WTC11 (cell line): ENCODE measurements at regions not wholly inside any gene's neighbourhood (a gene's known extent, or its start where the extent isn't known, plus 50 kb on each side); places are given as distances from the start of the nearest gene placed in this dataset.

Experiments
- ATAC-seq: fragments of 200-7000 bp; cut with Tn5 transposase; 2 replicates; pipeline ENCODE4 v1.10.0; 2021; ENCODE audit warnings: mild to moderate bottlenecking, moderate library complexity
- CTCF ChIA-PET: fragments of 300-600 bp; sonication (Branson Sonifier 250); formaldehyde crosslinking; loops from one replicate; lab custom pipeline; 2021; ENCODE audit warnings: antibody characterized with exemption; lab: Charles Lee
- POLR2A ChIA-PET: fragments of 350-600 bp; sonication (Branson Sonifier 250); formaldehyde crosslinking; loops from one replicate; lab custom pipeline; 2021; ENCODE audit warnings: antibody characterized with exemption; lab: Charles Lee
- DNase-seq: peaks from one replicate; pipeline ENCODE4 v3.0.0; 2021; ENCODE audit warnings: low spot score
- H3K27ac Mint-ChIP-seq: 2 replicates; pipeline ENCODE4 v1.8.0; 2021; ENCODE audit warnings: mixed read lengths
- H3K27me3 Mint-ChIP-seq: 2 replicates; pipeline ENCODE4 v1.8.0; 2021; ENCODE audit warnings: low read depth, mild to moderate bottlenecking, moderate library complexity, mixed read lengths
- H3K36me3 Mint-ChIP-seq: 2 replicates; pipeline ENCODE4 v1.8.0; 2021; ENCODE audit warnings: mixed read lengths
- H3K4me1 Mint-ChIP-seq: 2 replicates; pipeline ENCODE4 v1.8.0; 2022; ENCODE audit warnings: mixed read lengths
- H3K4me3 Mint-ChIP-seq: 2 replicates; pipeline ENCODE4 v1.8.0; 2021; ENCODE audit warnings: mild to moderate bottlenecking, moderate library complexity, mixed read lengths
- H3K9me3 Mint-ChIP-seq: 2 replicates; pipeline ENCODE4 v1.8.0; 2021; ENCODE audit warnings: mixed read lengths
- ATF1 ChIP-seq: sonication (generic); formaldehyde crosslinking; IDR thresholded peaks from 2 replicates; pipeline ENCODE4 v1.8.1; 2023; ENCODE audit warnings: mild to moderate bottlenecking, moderate library complexity, missing genetic modification reagents
- ELF4 ChIP-seq: sonication (generic); formaldehyde crosslinking; IDR thresholded peaks from 2 replicates; pipeline ENCODE4 v1.8.1; 2022; ENCODE audit warnings: low read depth, mild to moderate bottlenecking, moderate library complexity, missing genetic modification reagents
- ETV6 ChIP-seq: sonication (generic); formaldehyde crosslinking; IDR thresholded peaks from 2 replicates; pipeline ENCODE4 v1.8.1; 2022; ENCODE audit warnings: mild to moderate bottlenecking, missing genetic modification reagents
- FOXJ3 ChIP-seq: sonication (generic); formaldehyde crosslinking; IDR thresholded peaks from 2 replicates; pipeline ENCODE4 v1.9.0; 2021; ENCODE audit warnings: missing genetic modification reagents, mild to moderate bottlenecking, borderline replicate concordance
- FOXK1 ChIP-seq: sonication (generic); formaldehyde crosslinking; IDR thresholded peaks from 2 replicates; pipeline ENCODE4 v1.8.0; 2022; ENCODE audit warnings: mild to moderate bottlenecking, moderate library complexity, missing genetic modification reagents
- HMGA2 ChIP-seq: fragments of 250-450 bp; sonication (Bioruptor Pico); IDR thresholded peaks from 2 replicates; pipeline ENCODE4 v1.4.0; 2021; ENCODE audit warnings: mild to moderate bottlenecking, moderate library complexity
- JAZF1 ChIP-seq: fragments of 250-450 bp; sonication (Bioruptor Pico); IDR thresholded peaks from 2 replicates; pipeline ENCODE4 v1.9.0; 2021; ENCODE audit warnings: moderate library complexity, mild to moderate bottlenecking, inconsistent platforms
- NFATC4 ChIP-seq: fragments of 250-450 bp; sonication (Bioruptor Pico); IDR thresholded peaks from 2 replicates; pipeline ENCODE4 v1.9.0; 2021; ENCODE audit warnings: mild to moderate bottlenecking
- OVOL2 ChIP-seq: fragments of 250-450 bp; sonication (Bioruptor Pico); IDR thresholded peaks from 2 replicates; pipeline ENCODE4 v1.9.0; 2021; ENCODE audit warnings: mild to moderate bottlenecking, borderline replicate concordance
- RORB ChIP-seq: fragments of 250-450 bp; sonication (Bioruptor Pico); IDR thresholded peaks from 2 replicates; pipeline ENCODE4 v1.9.0; 2021; ENCODE audit warnings: mild to moderate bottlenecking
- SMAD4 ChIP-seq: sonication (generic); formaldehyde crosslinking; IDR thresholded peaks from 2 replicates; pipeline ENCODE4 v1.8.0; 2022; ENCODE audit warnings: mild to moderate bottlenecking, missing genetic modification reagents
- SOX15 ChIP-seq: fragments of 250-450 bp; sonication (Bioruptor Pico); IDR thresholded peaks from 2 replicates; pipeline ENCODE4 v1.9.0; 2021; ENCODE audit warnings: mild to moderate bottlenecking
- TEAD1 ChIP-seq: sonication (generic); formaldehyde crosslinking; IDR thresholded peaks from 2 replicates; pipeline ENCODE4 v1.8.0; 2022; ENCODE audit warnings: mild to moderate bottlenecking, missing genetic modification reagents
- ZNF138 ChIP-seq: sonication (generic); formaldehyde crosslinking; conservative IDR thresholded peaks from 2 replicates; pipeline ENCODE4 v1.8.1; 2022; ENCODE audit warnings: mild to moderate bottlenecking, moderate library complexity, missing genetic modification reagents
- ZNF263 ChIP-seq: sonication (generic); formaldehyde crosslinking; IDR thresholded peaks from 2 replicates; pipeline ENCODE4 v1.8.1; 2022; ENCODE audit warnings: low read depth, mild to moderate bottlenecking, moderate library complexity, missing genetic modification reagents
- ZNF423 ChIP-seq: fragments of 250-450 bp; sonication (Bioruptor Pico); IDR thresholded peaks from 2 replicates; pipeline ENCODE4 v2.1.2; 2022; ENCODE audit warnings: mild to moderate bottlenecking, moderate library complexity
- TF ChIP-seq, protein P1 (sequence below): sonication (generic); formaldehyde crosslinking; IDR thresholded peaks from 2 replicates; pipeline ENCODE4 v1.8.0; 2023; ENCODE audit warnings: missing genetic modification reagents, mild to moderate bottlenecking, borderline replicate concordance
- TF ChIP-seq, protein P2 (sequence below): sonication (generic); formaldehyde crosslinking; conservative IDR thresholded peaks from 2 replicates; pipeline ENCODE4 v1.8.1; 2022; ENCODE audit warnings: mild to moderate bottlenecking, missing genetic modification reagents
- TF ChIP-seq, protein P3 (sequence below): sonication (generic); formaldehyde crosslinking; IDR thresholded peaks from 2 replicates; pipeline ENCODE4 v1.8.1; 2022; ENCODE audit warnings: mild to moderate bottlenecking, missing genetic modification reagents, moderate library complexity, borderline replicate concordance
- TF ChIP-seq, protein P4 (sequence below): sonication (generic); formaldehyde crosslinking; IDR thresholded peaks from 2 replicates; pipeline ENCODE4 v1.8.1; 2023; ENCODE audit warnings: mild to moderate bottlenecking, missing genetic modification reagents, moderate library complexity
- TF ChIP-seq, protein P5 (sequence below): sonication (generic); formaldehyde crosslinking; IDR thresholded peaks from 2 replicates; pipeline ENCODE4 v1.8.0; 2022; ENCODE audit warnings: mild to moderate bottlenecking, missing genetic modification reagents
- TF ChIP-seq, protein P6 (sequence below): sonication (generic); formaldehyde crosslinking; IDR thresholded peaks from 2 replicates; pipeline ENCODE4 v1.8.0; 2022; ENCODE audit warnings: mild to moderate bottlenecking, missing genetic modification reagents
- TF ChIP-seq, protein P7 (sequence below): sonication (generic); formaldehyde crosslinking; IDR thresholded peaks from 2 replicates; pipeline ENCODE4 v1.8.1; 2022; ENCODE audit warnings: mild to moderate bottlenecking, moderate library complexity, missing genetic modification reagents

DNA sequence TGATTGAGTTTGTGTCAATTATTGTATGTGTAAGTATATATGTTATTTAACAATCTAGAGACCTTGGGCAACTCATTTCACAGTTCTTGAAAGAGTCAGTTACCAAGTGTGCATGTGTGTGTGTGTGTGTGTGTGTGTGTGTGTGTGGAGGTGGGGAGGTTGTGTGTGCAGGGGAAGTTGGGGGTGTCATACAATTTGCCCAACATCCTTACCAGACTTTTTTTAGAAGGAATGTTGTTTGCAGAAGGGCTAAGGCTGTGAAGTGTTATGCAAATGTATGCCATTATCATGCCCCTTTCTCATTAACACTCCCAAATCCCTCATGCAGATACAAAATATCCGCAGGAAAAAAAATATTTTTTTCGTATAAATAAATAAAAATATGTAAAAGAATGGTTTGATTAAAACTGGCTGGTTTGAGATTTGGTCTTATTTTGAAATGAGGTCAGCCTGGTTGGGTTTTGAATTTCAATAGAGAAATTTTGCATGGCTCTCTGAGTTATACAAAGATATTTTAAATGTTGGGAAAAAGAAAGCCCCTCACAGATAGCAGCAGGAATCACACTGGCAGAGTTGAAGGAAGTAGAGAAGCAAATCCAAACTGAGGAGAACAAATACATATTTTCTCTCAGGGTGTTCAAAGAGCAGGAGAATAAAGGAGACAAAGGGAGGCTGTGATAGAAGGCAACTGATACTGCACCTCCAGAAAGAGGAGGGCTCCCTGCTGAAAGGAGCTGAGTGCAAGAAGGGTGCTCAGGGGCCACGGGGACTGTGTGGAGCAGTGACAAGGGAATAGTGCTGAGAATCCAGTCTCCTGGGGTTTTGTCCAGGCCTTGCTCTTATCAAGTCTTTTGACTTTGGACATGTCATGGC is 1365.5 kb upstream of the CELF4 start:
- H3K4me1 Mint-ChIP-seq: peaks cover 51% of the 10 kb centered on the region
- peak; percentile 85 for ATAC-seq
- CTCF ChIA-PET: no interaction called here
- peak overlapping the region; percentile 75 for H3K27ac Mint-ChIP-seq
- no peak for DNase-seq
- H3K9me3 Mint-ChIP-seq: peaks cover 13% of the 10 kb centered on the region; the same call in 1 of the 2 replicates
- H3K36me3 Mint-ChIP-seq: peaks cover 3% of the 10 kb centered on the region; the same call in 1 of the 2 replicates
- POLR2A ChIA-PET: no interaction called here
- TF ChIP-seq TEAD1 (CRISPR knock-in tag) (no peak), ZNF423 (peak; percentile 60; the same call in 1 of the 2 replicates)
- no peak overlapping the region for H3K4me3 Mint-ChIP-seq
- H3K27me3 Mint-ChIP-seq: no peaks in the 10 kb centered on the region

DNA sequence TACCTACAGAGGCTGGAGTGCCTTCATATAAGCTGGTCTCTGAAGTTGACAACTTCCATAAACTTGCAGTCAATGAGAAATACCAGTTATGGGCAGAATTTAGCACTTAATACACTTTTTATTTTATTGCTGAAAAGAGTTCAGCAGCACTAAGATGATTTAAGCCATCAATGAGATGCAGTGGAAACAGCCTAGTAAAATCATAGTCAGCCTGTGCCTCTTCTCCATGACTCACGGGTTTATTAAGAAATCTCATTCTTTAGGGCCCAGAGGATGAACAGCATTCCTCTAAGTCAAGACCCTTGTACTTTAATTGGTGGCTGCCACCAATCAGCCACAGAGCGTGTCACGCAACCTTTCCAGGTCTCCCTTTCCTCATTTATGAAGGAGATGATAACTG is 1357.9 kb upstream of the CELF4 start:
- ChIA-PET POLR2A (no interaction called here), CTCF (no interaction called here)
- no peak overlapping the region for H3K27ac Mint-ChIP-seq
- no peak overlapping the region for H3K4me3 Mint-ChIP-seq
- H3K4me1 Mint-ChIP-seq: peaks cover 16% of the 10 kb centered on the region
- H3K36me3 Mint-ChIP-seq: peaks cover 3% of the 10 kb centered on the region; the same call in 1 of the 2 replicates
- ATAC-seq: no peak
- no peak for DNase-seq
- H3K9me3 Mint-ChIP-seq: peaks cover 15% of the 10 kb centered on the region
- no peaks in the 10 kb centered on the region for H3K27me3 Mint-ChIP-seq
- TF ChIP-seq ZNF138 (CRISPR knock-in tag) (no peak), HMGA2 (CRISPR knock-in tag) (no peak), ELF4 (CRISPR knock-in tag) (no peak), NFATC4 (no peak), JAZF1 (CRISPR knock-in tag) (no peak), RORB (no peak), ZNF263 (CRISPR knock-in tag) (no peak), SOX15 (CRISPR knock-in tag) (no peak), ATF1 (CRISPR knock-in tag) (no peak), FOXK1 (no peak), ZNF423 (no peak)
- TF ChIP-seq, protein P1, sequence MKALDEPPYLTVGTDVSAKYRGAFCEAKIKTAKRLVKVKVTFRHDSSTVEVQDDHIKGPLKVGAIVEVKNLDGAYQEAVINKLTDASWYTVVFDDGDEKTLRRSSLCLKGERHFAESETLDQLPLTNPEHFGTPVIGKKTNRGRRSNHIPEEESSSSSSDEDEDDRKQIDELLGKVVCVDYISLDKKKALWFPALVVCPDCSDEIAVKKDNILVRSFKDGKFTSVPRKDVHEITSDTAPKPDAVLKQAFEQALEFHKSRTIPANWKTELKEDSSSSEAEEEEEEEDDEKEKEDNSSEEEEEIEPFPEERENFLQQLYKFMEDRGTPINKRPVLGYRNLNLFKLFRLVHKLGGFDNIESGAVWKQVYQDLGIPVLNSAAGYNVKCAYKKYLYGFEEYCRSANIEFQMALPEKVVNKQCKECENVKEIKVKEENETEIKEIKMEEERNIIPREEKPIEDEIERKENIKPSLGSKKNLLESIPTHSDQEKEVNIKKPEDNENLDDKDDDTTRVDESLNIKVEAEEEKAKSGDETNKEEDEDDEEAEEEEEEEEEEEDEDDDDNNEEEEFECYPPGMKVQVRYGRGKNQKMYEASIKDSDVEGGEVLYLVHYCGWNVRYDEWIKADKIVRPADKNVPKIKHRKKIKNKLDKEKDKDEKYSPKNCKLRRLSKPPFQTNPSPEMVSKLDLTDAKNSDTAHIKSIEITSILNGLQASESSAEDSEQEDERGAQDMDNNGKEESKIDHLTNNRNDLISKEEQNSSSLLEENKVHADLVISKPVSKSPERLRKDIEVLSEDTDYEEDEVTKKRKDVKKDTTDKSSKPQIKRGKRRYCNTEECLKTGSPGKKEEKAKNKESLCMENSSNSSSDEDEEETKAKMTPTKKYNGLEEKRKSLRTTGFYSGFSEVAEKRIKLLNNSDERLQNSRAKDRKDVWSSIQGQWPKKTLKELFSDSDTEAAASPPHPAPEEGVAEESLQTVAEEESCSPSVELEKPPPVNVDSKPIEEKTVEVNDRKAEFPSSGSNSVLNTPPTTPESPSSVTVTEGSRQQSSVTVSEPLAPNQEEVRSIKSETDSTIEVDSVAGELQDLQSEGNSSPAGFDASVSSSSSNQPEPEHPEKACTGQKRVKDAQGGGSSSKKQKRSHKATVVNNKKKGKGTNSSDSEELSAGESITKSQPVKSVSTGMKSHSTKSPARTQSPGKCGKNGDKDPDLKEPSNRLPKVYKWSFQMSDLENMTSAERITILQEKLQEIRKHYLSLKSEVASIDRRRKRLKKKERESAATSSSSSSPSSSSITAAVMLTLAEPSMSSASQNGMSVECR: no peak
- TF ChIP-seq, protein P2, sequence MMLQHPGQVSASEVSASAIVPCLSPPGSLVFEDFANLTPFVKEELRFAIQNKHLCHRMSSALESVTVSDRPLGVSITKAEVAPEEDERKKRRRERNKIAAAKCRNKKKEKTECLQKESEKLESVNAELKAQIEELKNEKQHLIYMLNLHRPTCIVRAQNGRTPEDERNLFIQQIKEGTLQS (CRISPR knock-in tag): no peak

DNA sequence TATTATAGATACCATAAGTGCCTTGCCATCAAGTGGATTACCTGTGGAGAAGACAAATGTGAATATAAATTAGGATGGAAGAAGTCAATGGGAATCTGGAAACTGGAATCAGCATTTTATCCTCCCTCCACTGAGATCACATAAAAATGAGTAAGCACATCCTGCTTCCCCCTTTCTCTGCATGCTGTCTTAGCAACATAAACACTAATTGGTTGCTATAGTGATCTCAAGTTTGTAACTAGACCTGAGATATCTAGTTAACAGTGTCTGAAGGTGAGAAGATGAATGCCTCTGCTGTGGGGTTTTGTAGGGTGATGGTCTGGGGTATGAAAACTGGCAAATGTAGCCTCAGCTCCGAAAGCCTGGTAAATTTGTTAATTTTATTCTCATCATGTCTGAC is 1357.5 kb upstream of the CELF4 start:
- Mint-ChIP-seq H3K27me3 (no peaks in the 10 kb centered on the region), H3K4me3 (no peak overlapping the region), H3K4me1 (peaks cover 16% of the 10 kb centered on the region), H3K36me3 (peaks cover 3% of the 10 kb centered on the region; the same call in 1 of the 2 replicates), H3K27ac (no peak overlapping the region), H3K9me3 (peaks cover 19% of the 10 kb centered on the region)
- ATAC-seq (peak; percentile 53), DNase-seq (no peak)
- ChIA-PET POLR2A (no interaction called here), CTCF (no interaction called here)
- TF ChIP-seq, protein P3, sequence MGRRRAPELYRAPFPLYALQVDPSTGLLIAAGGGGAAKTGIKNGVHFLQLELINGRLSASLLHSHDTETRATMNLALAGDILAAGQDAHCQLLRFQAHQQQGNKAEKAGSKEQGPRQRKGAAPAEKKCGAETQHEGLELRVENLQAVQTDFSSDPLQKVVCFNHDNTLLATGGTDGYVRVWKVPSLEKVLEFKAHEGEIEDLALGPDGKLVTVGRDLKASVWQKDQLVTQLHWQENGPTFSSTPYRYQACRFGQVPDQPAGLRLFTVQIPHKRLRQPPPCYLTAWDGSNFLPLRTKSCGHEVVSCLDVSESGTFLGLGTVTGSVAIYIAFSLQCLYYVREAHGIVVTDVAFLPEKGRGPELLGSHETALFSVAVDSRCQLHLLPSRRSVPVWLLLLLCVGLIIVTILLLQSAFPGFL: no peak
- TF ChIP-seq OVOL2 (no peak), SMAD4 (CRISPR knock-in tag) (no peak), ETV6 (CRISPR knock-in tag) (no peak), FOXJ3 (no peak), ZNF423 (no peak)
- TF ChIP-seq, protein P4, sequence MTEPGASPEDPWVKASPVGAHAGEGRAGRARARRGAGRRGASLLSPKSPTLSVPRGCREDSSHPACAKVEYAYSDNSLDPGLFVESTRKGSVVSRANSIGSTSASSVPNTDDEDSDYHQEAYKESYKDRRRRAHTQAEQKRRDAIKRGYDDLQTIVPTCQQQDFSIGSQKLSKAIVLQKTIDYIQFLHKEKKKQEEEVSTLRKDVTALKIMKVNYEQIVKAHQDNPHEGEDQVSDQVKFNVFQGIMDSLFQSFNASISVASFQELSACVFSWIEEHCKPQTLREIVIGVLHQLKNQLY: no peak
- TF ChIP-seq, protein P5, sequence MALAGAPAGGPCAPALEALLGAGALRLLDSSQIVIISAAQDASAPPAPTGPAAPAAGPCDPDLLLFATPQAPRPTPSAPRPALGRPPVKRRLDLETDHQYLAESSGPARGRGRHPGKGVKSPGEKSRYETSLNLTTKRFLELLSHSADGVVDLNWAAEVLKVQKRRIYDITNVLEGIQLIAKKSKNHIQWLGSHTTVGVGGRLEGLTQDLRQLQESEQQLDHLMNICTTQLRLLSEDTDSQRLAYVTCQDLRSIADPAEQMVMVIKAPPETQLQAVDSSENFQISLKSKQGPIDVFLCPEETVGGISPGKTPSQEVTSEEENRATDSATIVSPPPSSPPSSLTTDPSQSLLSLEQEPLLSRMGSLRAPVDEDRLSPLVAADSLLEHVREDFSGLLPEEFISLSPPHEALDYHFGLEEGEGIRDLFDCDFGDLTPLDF: no peak
- TF ChIP-seq, protein P6, sequence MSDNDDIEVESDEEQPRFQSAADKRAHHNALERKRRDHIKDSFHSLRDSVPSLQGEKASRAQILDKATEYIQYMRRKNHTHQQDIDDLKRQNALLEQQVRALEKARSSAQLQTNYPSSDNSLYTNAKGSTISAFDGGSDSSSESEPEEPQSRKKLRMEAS (CRISPR knock-in tag): no peak
- TF ChIP-seq, protein P7, sequence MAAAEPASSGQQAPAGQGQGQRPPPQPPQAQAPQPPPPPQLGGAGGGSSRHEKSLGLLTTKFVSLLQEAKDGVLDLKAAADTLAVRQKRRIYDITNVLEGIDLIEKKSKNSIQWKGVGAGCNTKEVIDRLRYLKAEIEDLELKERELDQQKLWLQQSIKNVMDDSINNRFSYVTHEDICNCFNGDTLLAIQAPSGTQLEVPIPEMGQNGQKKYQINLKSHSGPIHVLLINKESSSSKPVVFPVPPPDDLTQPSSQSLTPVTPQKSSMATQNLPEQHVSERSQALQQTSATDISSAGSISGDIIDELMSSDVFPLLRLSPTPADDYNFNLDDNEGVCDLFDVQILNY (CRISPR knock-in tag): no peak
